OCI-LY3 (cell line): ENCODE measurements at regions not wholly inside any gene's neighbourhood (a gene's known extent, or its start where the extent isn't known, plus 50 kb on each side); places are given as distances from the start of the nearest gene placed in this dataset.

Experiments
- CTCF ChIP-seq: fragments of 200-600, 300-600 bp; sonication (generic); IDR thresholded peaks from 2 replicates; pipeline ENCODE4 v1.5.1; 2014; ENCODE audit warnings: antibody characterized with exemption, low read length, low read depth
- EZH2phosphoT487 ChIP-seq: fragments of 200-600 bp; shearing (Covaris generic); IDR thresholded peaks from 2 replicates; pipeline ENCODE4 v1.6.1; 2018; ENCODE audit warnings: antibody characterized with exemption, mixed run types, low read depth

DNA sequence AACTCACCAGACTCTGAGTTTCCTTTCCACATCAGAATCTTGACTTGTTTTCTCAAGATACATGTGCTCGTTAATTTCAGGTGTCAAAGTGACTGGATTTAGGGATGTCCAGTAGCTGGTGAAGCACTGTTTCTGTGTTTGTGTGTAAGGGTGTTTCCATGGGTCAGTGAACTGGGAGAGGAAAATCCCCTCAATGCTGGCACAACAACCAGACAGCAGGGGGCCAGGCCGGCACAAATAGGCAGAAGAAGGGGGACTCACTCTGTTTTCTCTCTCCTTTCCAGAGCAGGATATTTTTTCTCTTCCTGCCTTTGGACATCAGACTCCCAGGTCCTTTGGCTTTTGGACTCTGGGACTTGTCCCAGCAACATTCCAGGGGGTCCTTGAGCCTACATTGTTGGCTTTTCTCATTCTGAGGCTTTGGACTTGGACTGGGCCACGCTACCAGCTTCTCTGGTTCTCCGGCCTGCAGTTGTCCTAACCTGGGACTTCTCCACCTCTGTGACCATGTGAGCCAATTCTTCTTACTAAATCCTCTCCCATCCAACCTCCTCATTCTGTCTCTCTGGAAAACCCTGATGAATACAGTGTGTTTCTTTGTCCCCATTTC, 144.0 kb downstream of the CAAP1 start:
- TF ChIP-seq CTCF (no peak), EZH2phosphoT487 (no peak)
